ENCODE measurements at regions not wholly inside any gene's neighbourhood (a gene's known extent, or its start where the extent isn't known, plus 50 kb on each side); places are given as distances from the start of the nearest gene placed in this dataset.

DNA sequence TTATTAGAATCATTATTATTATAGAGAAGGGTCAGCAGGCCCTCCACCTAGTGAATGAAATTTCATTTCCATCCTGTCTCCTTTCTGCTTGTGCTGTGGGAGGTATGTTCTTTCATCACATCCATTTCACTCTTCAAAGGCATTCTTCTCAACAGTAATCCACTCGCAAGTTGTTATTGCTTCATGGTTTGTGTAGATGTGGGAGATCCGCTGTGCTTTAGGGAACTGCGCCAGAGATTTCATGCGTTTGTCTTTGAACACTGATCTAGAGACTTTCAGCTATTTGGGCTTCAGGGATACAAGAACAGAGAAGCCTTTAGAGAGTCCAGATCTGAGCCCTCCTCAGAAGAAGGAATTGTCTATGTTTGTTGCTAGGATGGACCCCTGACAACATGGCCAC lies 53.5 kb upstream of the PUDP start:
- TF ChIP-seq, protein P1, sequence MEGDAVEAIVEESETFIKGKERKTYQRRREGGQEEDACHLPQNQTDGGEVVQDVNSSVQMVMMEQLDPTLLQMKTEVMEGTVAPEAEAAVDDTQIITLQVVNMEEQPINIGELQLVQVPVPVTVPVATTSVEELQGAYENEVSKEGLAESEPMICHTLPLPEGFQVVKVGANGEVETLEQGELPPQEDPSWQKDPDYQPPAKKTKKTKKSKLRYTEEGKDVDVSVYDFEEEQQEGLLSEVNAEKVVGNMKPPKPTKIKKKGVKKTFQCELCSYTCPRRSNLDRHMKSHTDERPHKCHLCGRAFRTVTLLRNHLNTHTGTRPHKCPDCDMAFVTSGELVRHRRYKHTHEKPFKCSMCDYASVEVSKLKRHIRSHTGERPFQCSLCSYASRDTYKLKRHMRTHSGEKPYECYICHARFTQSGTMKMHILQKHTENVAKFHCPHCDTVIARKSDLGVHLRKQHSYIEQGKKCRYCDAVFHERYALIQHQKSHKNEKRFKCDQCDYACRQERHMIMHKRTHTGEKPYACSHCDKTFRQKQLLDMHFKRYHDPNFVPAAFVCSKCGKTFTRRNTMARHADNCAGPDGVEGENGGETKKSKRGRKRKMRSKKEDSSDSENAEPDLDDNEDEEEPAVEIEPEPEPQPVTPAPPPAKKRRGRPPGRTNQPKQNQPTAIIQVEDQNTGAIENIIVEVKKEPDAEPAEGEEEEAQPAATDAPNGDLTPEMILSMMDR (IDR thresholded peaks at IDR 0.05) = no peak
- no peaks in the 10 kb centered on the region for H3K27me3 ChIP-seq (ENCODE audit: control insufficient read depth, insufficient read depth, low read length)
- no peaks in the 10 kb centered on the region for H3K4me1 ChIP-seq
- no peak overlapping the region for H3K4me3 ChIP-seq (ENCODE audit: low read depth, low read length)
- H2AFZ ChIP-seq = no peak overlapping the region
- H3K9me3 ChIP-seq (ENCODE audit: control insufficient read depth, low read length) = no peaks in the 10 kb centered on the region
- no peaks in the 10 kb centered on the region for H3K36me3 ChIP-seq (ENCODE audit: control insufficient read depth, insufficient read depth, low read length)
- H3K27ac ChIP-seq = no peak overlapping the region
- no peak overlapping the region for H3K9ac ChIP-seq
- no peaks in the 10 kb centered on the region for H3K79me2 ChIP-seq
- H3K4me2 ChIP-seq (ENCODE audit: low read length) = no peak overlapping the region

DNA sequence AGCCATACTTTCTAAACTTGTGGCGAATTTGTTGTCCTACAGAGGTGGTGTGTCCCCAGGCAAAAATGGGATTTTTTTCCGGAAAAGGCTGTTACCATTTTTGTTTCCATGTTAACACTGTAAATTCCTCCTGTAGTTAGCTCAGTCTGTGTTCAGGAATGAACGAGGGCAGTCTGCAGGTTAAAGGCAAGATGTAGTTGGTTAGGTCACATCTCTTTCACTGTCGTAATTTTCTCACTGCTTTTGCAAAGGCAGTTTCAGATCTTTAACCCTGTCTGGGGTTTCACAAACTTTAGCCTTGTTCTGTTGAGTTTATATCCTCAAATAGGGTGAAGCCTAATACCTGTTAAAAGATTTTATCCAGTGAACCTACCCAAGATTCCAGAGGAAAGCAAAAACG lies 50.5 kb upstream of the PUDP start:
- H3K36me3 ChIP-seq (ENCODE audit: control insufficient read depth, insufficient read depth, low read length) = no peaks in the 10 kb centered on the region

More for the DNA sequence above, 50.5 kb upstream of the PUDP start:
- H3K4me1 ChIP-seq = no peaks in the 10 kb centered on the region
- H3K9ac ChIP-seq = no peak overlapping the region
- no peak overlapping the region for H3K4me2 ChIP-seq (ENCODE audit: low read length)
- no peak overlapping the region for H2AFZ ChIP-seq
- no peak overlapping the region for H3K27ac ChIP-seq
- TF ChIP-seq, protein P1 (IDR thresholded peaks at IDR 0.05) = no peak
- H3K9me3 ChIP-seq (ENCODE audit: control insufficient read depth, low read length) = no peaks in the 10 kb centered on the region
- no peaks in the 10 kb centered on the region for H3K79me2 ChIP-seq
- H3K4me3 ChIP-seq (ENCODE audit: low read depth, low read length) = no peak overlapping the region
- H3K27me3 ChIP-seq (ENCODE audit: control insufficient read depth, insufficient read depth, low read length) = no peaks in the 10 kb centered on the region
